Psoas muscle (tissue), 7 donors: ENCODE measurements at regions not wholly inside any gene's neighbourhood (a gene's known extent, or its start where the extent isn't known, plus 50 kb on each side); places are given as distances from the start of the nearest gene placed in this dataset.
A peak's percentile ranks its signal among the peaks of the same experiment; 100 is the strongest.

Experiments used
- ATAC-seq, 4 donors: fragments of 200-7000 bp; cut with Tn5 transposase; one replicate each; pipeline ENCODE4 v1.9.1; 2020; ENCODE audit warnings: moderate library complexity in 3 of 4, mild to moderate bottlenecking in 2 of 4
- DNase-seq, 2 donors: peaks; one replicate each; pipeline ENCODE4 v3.0.0-alpha.2; 2020
- H3K27ac ChIP-seq: fragments of 200-600 bp; one replicate; pipeline ENCODE4 v1.8.0; 2022
- H3K27me3 ChIP-seq, 3 donors: fragments of 200-600 bp in 1 of 3; one replicate each; pipeline versions ENCODE4 v1.6.1 to v1.8.0; 2013 to 2022; ENCODE audit warnings: low read length in 2 of 3, mild to moderate bottlenecking in 2 of 3, moderate library complexity in 1 of 3; ENCODE audit not compliant: insufficient read depth in 3 of 3
- H3K36me3 ChIP-seq, 2 donors: fragments of 200-600 bp in 1 of 2; one replicate each; pipeline versions ENCODE4 v1.6.1 to v1.8.0; 2013 to 2022; ENCODE audit warnings: low read depth in 1 of 2, mild to moderate bottlenecking in 1 of 2, moderate library complexity in 1 of 2; ENCODE audit not compliant: insufficient read depth in 1 of 2
- H3K4me1 ChIP-seq: fragments of 200-600 bp; one replicate; pipeline ENCODE4 v1.8.0; 2022
- H3K4me3 ChIP-seq: fragments of 200-600 bp; one replicate; pipeline ENCODE4 v1.8.0; 2022; ENCODE audit warnings: mild to moderate bottlenecking
- H3K9me3 ChIP-seq: fragments of 200-600 bp; one replicate; pipeline ENCODE4 v1.8.0; 2022
- CTCF ChIP-seq: fragments of 200-600 bp; IDR thresholded peaks from one replicate; pipeline ENCODE4 v1.8.0; 2022; ENCODE audit warnings: antibody characterized with exemption
- WGBS, 3 donors: extraction: QIAGEN DNeasy Blood & Tissue Kit; methylation state at CpG; one replicate each; pipeline versions ENCODE4 v1.1.6 to v1.1.7; 2013; 5-methylcytosine and 5-hydroxymethylcytosine counted together
- intact Hi-C, 2 donors: fragments of 100-400 bp; cut with DNase I; formaldehyde crosslinking; loops; one replicate each; pipeline versions ENCODE4 v1.11.0 to v1.14.2; 2022
- donor health status: healthy with polysubstance abuse.
- donor health status: DM: no; HTN: no; CAD: no; lungs with moderate emphysema.
- donor health status: Bipolar disorder and iron deficiency.
- donor health status: healthy.
- donor health status: DM: yes; HTN: yes; CAD: no.
- donor health status: DM: no; HTN: no; CAD: no.
- donor health status: DM: yes; HTN: yes; CAD: no.

- WGBS, 3 donors = 48 to 55% (median 53%) methylated on average over 10 of the region's 10 CpGs
- H3K9me3 ChIP-seq = no peaks in the 10 kb centered on the region
- ATAC-seq (no peak), DNase-seq (peak; percentile 25 to 77)
- no peaks in the 10 kb centered on the region for H3K36me3 ChIP-seq
- no peak overlapping the region for H3K27ac ChIP-seq
- H3K4me3 ChIP-seq = no peak overlapping the region
- intact Hi-C loops = no loop called here
- no peaks in the 10 kb centered on the region for H3K4me1 ChIP-seq
- H3K27me3 ChIP-seq = peaks cover 0 to 13% (median 0%) of the 10 kb centered on the region in 3 donors
- no peak for TF ChIP-seq CTCF
These were observed 142.3 kb downstream of the TMCO5A start for GRCh38 chr15:38076786-38077185.

- no peak for DNase-seq
- no peak for TF ChIP-seq CTCF
- ATAC-seq = no peak
- Histone ChIP-seq H3K27me3 (peaks cover 0 to 7% (median 0%) of the 10 kb centered on the region in 3 donors), H3K4me1 (no peaks in the 10 kb centered on the region), H3K36me3 (no peaks in the 10 kb centered on the region), H3K27ac (no peak overlapping the region), H3K9me3 (no peaks in the 10 kb centered on the region), H3K4me3 (no peak overlapping the region)
- intact Hi-C loops = no loop called here
- WGBS, 3 donors = 57 to 68% (median 62%) methylated on average over 5 of the region's 5 CpGs
These were observed 144.8 kb downstream of the TMCO5A start for GRCh38 chr15:38079236-38079635.

- Histone ChIP-seq H3K36me3 (no peaks in the 10 kb centered on the region), H3K4me3 (no peak overlapping the region), H3K4me1 (no peaks in the 10 kb centered on the region), H3K27ac (no peak overlapping the region), H3K27me3 (no peaks in the 10 kb centered on the region), H3K9me3 (no peaks in the 10 kb centered on the region)
- TF ChIP-seq CTCF = no peak
- DNase-seq (no peak), ATAC-seq (no peak)
- intact Hi-C loops = no loop called here
- WGBS, 3 donors = 67 to 78% (median 71%) methylated on average over 3 of the region's 3 CpGs
These were observed 146.3 kb downstream of the TMCO5A start for GRCh38 chr15:38080651-38081275.

- TF ChIP-seq CTCF = no peak
- Histone ChIP-seq H3K4me3 (no peak overlapping the region), H3K4me1 (no peaks in the 10 kb centered on the region), H3K9me3 (no peaks in the 10 kb centered on the region), H3K36me3 (no peaks in the 10 kb centered on the region), H3K27me3 (no peaks in the 10 kb centered on the region), H3K27ac (no peak overlapping the region)
- DNase-seq = no peak
- ATAC-seq = no peak
- intact Hi-C loops = no loop called here
These were observed 149.8 kb downstream of the TMCO5A start for GRCh38 chr15:38084289-38084688.

GRCh38 chr15:38085114-38085513 is 150.7 kb downstream of the TMCO5A start:
- 66 to 79% (median 74%) methylated on average over 7 of the region's 7 CpGs for WGBS, 3 donors
- Histone ChIP-seq H3K27ac (no peak overlapping the region), H3K4me3 (no peak overlapping the region), H3K9me3 (no peaks in the 10 kb centered on the region), H3K27me3 (no peaks in the 10 kb centered on the region), H3K4me1 (no peaks in the 10 kb centered on the region), H3K36me3 (no peaks in the 10 kb centered on the region)
- DNase-seq = no peak
- intact Hi-C loops = no loop called here
- TF ChIP-seq CTCF = no peak
- ATAC-seq = no peak
